ENCODE measurements at regions not wholly inside any gene's neighbourhood (a gene's known extent, or its start where the extent isn't known, plus 50 kb on each side); places are given as distances from the start of the nearest gene placed in this dataset.

DNA sequence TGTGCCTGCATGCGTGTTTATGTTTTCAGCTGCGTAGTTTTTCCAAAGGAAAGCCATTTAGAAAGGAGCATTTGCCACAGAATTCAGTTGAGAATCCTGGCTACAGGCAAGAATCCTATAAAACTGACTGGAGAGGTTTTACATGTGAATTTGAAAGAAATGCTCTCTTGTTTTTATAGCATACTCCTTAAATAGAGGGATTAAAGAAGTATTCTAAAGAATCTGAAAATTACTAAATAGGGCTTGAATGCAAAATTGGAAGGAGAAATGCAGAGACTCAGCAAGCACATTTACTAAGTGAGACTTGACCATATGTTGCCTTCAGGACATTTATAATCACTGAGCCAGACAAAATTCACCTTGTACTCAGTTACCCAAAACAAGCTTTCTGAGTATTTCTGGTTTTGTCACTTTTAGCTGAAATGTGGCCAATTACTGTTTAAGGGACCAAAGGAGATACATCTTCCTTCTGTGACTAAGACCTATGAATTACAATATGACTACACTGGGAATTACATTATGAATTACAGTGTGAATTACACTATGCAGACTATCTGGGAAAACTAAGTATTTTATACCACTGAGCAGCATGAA is 107.4 kb upstream of the ASCC3 start:
- no peak overlapping the region for H3K4me3 ChIP-seq (replicated peaks in 1 of 2; ENCODE audit: low read depth in 2 of 2, low read length in 2 of 2)
- DNase-seq (ENCODE audit: low read depth in 2 of 2) = no peak
- TF ChIP-seq, protein P1, sequence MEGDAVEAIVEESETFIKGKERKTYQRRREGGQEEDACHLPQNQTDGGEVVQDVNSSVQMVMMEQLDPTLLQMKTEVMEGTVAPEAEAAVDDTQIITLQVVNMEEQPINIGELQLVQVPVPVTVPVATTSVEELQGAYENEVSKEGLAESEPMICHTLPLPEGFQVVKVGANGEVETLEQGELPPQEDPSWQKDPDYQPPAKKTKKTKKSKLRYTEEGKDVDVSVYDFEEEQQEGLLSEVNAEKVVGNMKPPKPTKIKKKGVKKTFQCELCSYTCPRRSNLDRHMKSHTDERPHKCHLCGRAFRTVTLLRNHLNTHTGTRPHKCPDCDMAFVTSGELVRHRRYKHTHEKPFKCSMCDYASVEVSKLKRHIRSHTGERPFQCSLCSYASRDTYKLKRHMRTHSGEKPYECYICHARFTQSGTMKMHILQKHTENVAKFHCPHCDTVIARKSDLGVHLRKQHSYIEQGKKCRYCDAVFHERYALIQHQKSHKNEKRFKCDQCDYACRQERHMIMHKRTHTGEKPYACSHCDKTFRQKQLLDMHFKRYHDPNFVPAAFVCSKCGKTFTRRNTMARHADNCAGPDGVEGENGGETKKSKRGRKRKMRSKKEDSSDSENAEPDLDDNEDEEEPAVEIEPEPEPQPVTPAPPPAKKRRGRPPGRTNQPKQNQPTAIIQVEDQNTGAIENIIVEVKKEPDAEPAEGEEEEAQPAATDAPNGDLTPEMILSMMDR (IDR thresholded peaks at IDR 0.05; ENCODE audit: low read depth, low read length) = no peak

- no peak for DNase-seq (ENCODE audit: low read depth in 2 of 2)
- H3K4me3 ChIP-seq (replicated peaks in 1 of 2; ENCODE audit: low read depth in 2 of 2, low read length in 2 of 2) = no peak overlapping the region
- TF ChIP-seq, protein P1 (IDR thresholded peaks at IDR 0.05; ENCODE audit: low read depth, low read length) = no peak
Observed at GRCh38 chr6:100990070-100990469, 108.9 kb upstream of the ASCC3 start.

- no peak overlapping the region for H3K4me3 ChIP-seq (replicated peaks in 1 of 2; ENCODE audit: low read depth in 2 of 2, low read length in 2 of 2)
- TF ChIP-seq, protein P1 (IDR thresholded peaks at IDR 0.05; ENCODE audit: low read depth, low read length) = no peak
- DNase-seq (ENCODE audit: low read depth in 2 of 2) = no peak
Observed at GRCh38 chr6:100996409-100996808, 115.3 kb upstream of the ASCC3 start.

GRCh38 chr6:100998111-100998510 is 117.0 kb upstream of the ASCC3 start:
- DNase-seq (ENCODE audit: low read depth in 2 of 2) = peak; percentile 8 to 64
- TF ChIP-seq, protein P1 (IDR thresholded peaks at IDR 0.05; ENCODE audit: low read depth, low read length) = no peak
- no peak overlapping the region for H3K4me3 ChIP-seq (replicated peaks in 1 of 2; ENCODE audit: low read depth in 2 of 2, low read length in 2 of 2)

GRCh38 chr6:100999034-100999597 is 118.0 kb upstream of the ASCC3 start:
- TF ChIP-seq, protein P1 (IDR thresholded peaks at IDR 0.05; ENCODE audit: low read depth, low read length) = no peak
- H3K4me3 ChIP-seq (replicated peaks in 1 of 2; ENCODE audit: low read depth in 2 of 2, low read length in 2 of 2) = no peak overlapping the region
- DNase-seq (ENCODE audit: low read depth in 2 of 2) = no peak

DNA sequence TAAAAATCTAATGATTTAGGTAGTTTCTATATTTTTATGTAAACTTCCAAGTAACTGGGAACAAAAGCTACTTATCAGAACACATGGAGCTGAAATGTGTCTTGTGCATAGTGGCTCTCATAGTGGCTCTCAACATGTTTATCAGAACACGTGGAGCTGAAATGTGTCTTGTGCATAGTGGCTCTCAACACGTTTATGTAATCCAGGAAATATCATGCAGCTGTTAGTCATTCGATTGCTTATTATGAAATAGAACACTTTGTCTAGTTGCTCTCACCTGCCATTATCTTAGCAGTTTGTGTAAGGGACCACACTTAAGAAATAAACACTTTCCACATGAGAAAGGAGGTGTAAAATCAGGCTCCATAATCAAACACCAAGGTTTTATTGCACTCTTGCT is 119.2 kb upstream of the ASCC3 start:
- DNase-seq (ENCODE audit: low read depth in 2 of 2) = peak; percentile 17 to 37

More for the DNA sequence above, 119.2 kb upstream of the ASCC3 start:
- TF ChIP-seq, protein P1 (IDR thresholded peaks at IDR 0.05; ENCODE audit: low read depth, low read length) = no peak
- no peak overlapping the region for H3K4me3 ChIP-seq (replicated peaks in 1 of 2; ENCODE audit: low read depth in 2 of 2, low read length in 2 of 2)
